HEK293 (cell line): ENCODE measurements at regions not wholly inside any gene's neighbourhood (a gene's known extent, or its start where the extent isn't known, plus 50 kb on each side); places are given as distances from the start of the nearest gene placed in this dataset.

Experiments
- CTCF ChIA-PET: fragments of 350-600 bp; formaldehyde crosslinking; extraction: SDS; loops from one replicate; lab custom pipeline; 2021; ENCODE audit warnings: antibody characterized with exemption; lab: Yijun Ruan, JAX
- POLR2A ChIA-PET: fragments of 300-600 bp; formaldehyde crosslinking; extraction: SDS; loops from one replicate; lab custom pipeline; 2020; ENCODE audit warnings: antibody characterized with exemption, inconsistent platforms; lab: Yijun Ruan, JAX
- H3K27ac ChIP-seq: fragments of 200-500 bp; sonication (Bioruptor generic); 2 replicates; pipeline ENCODE4 v1.5.1; 2014; ENCODE audit warnings: low read depth, low read length, control low read depth, inconsistent platforms; ENCODE audit errors: extremely low read depth
- H3K36me3 ChIP-seq, 2 experiments: fragments of 200-500 bp in 1 of 2; sonication (Bioruptor generic) in 1 of 2; 1 replicate in 1 of 2; 2 replicates in 1 of 2; pipeline ENCODE4 v1.5.1; 2014 to 2017; ENCODE audit warnings: inconsistent platforms in 2 of 2, low read length in 2 of 2; ENCODE audit not compliant: control insufficient read depth in 2 of 2, insufficient read depth in 1 of 2
- H3K4me1 ChIP-seq: fragments of 200-500 bp; sonication (Bioruptor generic); 2 replicates; pipeline ENCODE4 v1.5.1; 2014; ENCODE audit warnings: mild to moderate bottlenecking, low read length, inconsistent platforms; ENCODE audit not compliant: control insufficient read depth, insufficient read depth
- H3K4me3 ChIP-seq: 2 replicates; pipeline ENCODE4 v1.5.1; 2011; ENCODE audit warnings: low read depth, mild to moderate bottlenecking, control low read depth, low read length, moderate library complexity
- H3K9me3 ChIP-seq: fragments of 200-500 bp; sonication (Bioruptor generic); 2 replicates; pipeline ENCODE4 v1.5.1; 2014; ENCODE audit warnings: low read depth, low read length, inconsistent platforms; ENCODE audit not compliant: control insufficient read depth, insufficient read depth
- BCL11B ChIP-seq: fragments of 450-650 bp; formaldehyde crosslinking; IDR thresholded peaks from 2 replicates; pipeline ENCODE4 v1.5.1; 2016; ENCODE audit warnings: low read depth, missing biosample characterization, missing genetic modification characterization
- SCRT1 ChIP-seq: fragments of 450-650 bp; formaldehyde crosslinking; IDR thresholded peaks from 2 replicates; pipeline ENCODE4 v1.5.1; 2016; ENCODE audit warnings: missing biosample characterization, missing genetic modification characterization, borderline replicate concordance
- ZBTB1 ChIP-seq: fragments of 450-650 bp; formaldehyde crosslinking; IDR thresholded peaks from 2 replicates; pipeline ENCODE4 v1.5.1; 2016; ENCODE audit warnings: missing biosample characterization, missing genetic modification characterization
- ZEB2 ChIP-seq: fragments of 450-650 bp; formaldehyde crosslinking; IDR thresholded peaks from 2 replicates; pipeline ENCODE4 v1.5.1; 2016; ENCODE audit warnings: missing biosample characterization, missing genetic modification characterization
- ZFP37 ChIP-seq: fragments of 450-650 bp; formaldehyde crosslinking; IDR thresholded peaks from 2 replicates; pipeline ENCODE4 v1.5.1; 2016; ENCODE audit warnings: missing biosample characterization, missing genetic modification characterization
- ZNF132 ChIP-seq: fragments of 450-650 bp; formaldehyde crosslinking; IDR thresholded peaks from 2 replicates; pipeline ENCODE4 v1.5.1; 2017; ENCODE audit warnings: missing biosample characterization, missing genetic modification characterization, borderline replicate concordance
- ZNF133 ChIP-seq: fragments of 450-650 bp; formaldehyde crosslinking; IDR thresholded peaks from 2 replicates; pipeline ENCODE4 v1.5.1; 2016; ENCODE audit warnings: missing biosample characterization, missing genetic modification characterization
- ZNF157 ChIP-seq: fragments of 450-650 bp; formaldehyde crosslinking; IDR thresholded peaks from 2 replicates; pipeline ENCODE4 v1.5.1; 2016; ENCODE audit warnings: missing biosample characterization, missing genetic modification characterization
- ZNF239 ChIP-seq: fragments of 450-650 bp; formaldehyde crosslinking; IDR thresholded peaks from 2 replicates; pipeline ENCODE4 v1.5.1; 2016; ENCODE audit warnings: missing biosample characterization, missing genetic modification characterization
- ZNF266 ChIP-seq: fragments of 450-650 bp; formaldehyde crosslinking; IDR thresholded peaks from 2 replicates; pipeline ENCODE4 v1.5.1; 2016; ENCODE audit warnings: missing biosample characterization, missing genetic modification characterization, low read depth
- ZNF274 ChIP-seq, 2 experiments: fragments of 200-500 bp in 1 of 2; fragments of 450-650 bp in 1 of 2; sonication (Bioruptor generic) in 1 of 2; formaldehyde crosslinking in 1 of 2; IDR thresholded peaks; 2 replicates each; pipeline versions ENCODE4 v1.5.1 to v1.6.1; 2014 to 2016; ENCODE audit warnings: borderline replicate concordance in 1 of 2, inconsistent platforms in 1 of 2, low read length in 1 of 2, missing biosample characterization in 1 of 2, missing genetic modification characterization in 1 of 2
- ZNF341 ChIP-seq: fragments of 450-650 bp; formaldehyde crosslinking; IDR thresholded peaks from 2 replicates; pipeline ENCODE4; 2016; ENCODE audit warnings: low read depth, missing biosample characterization, missing genetic modification characterization
- ZNF354C ChIP-seq: fragments of 450-650 bp; formaldehyde crosslinking; IDR thresholded peaks from 2 replicates; pipeline ENCODE4 v1.5.1; 2016; ENCODE audit warnings: missing biosample characterization, missing genetic modification characterization, low read depth, borderline replicate concordance
- ZNF549 ChIP-seq: fragments of 450-650 bp; IDR thresholded peaks from 2 replicates; pipeline ENCODE4 v1.5.1; 2018; ENCODE audit warnings: missing biosample characterization, missing genetic modification characterization, mild to moderate bottlenecking, inconsistent platforms, moderate library complexity
- ZNF621 ChIP-seq: fragments of 450-650 bp; formaldehyde crosslinking; IDR thresholded peaks from 2 replicates; pipeline ENCODE4 v1.5.1; 2017; ENCODE audit warnings: missing biosample characterization, missing genetic modification characterization
- ZNF623 ChIP-seq: fragments of 450-650 bp; formaldehyde crosslinking; IDR thresholded peaks from 2 replicates; pipeline ENCODE4 v1.5.1; 2016; ENCODE audit warnings: missing biosample characterization, missing genetic modification characterization
- TF ChIP-seq, protein P1 (sequence below): fragments of 450-650 bp; formaldehyde crosslinking; IDR thresholded peaks from 2 replicates; pipeline ENCODE4 v1.5.1; 2016; ENCODE audit warnings: missing biosample characterization, missing genetic modification characterization
- TF ChIP-seq, protein P2 (sequence below): sonication (generic); formaldehyde crosslinking; IDR thresholded peaks from 2 replicates; pipeline ENCODE4 v1.8.1; 2022; ENCODE audit warnings: mild to moderate bottlenecking, moderate library complexity, missing genetic modification reagents
- TF ChIP-seq, protein P3 (sequence below): fragments of 450-650 bp; formaldehyde crosslinking; IDR thresholded peaks from 2 replicates; pipeline ENCODE4 v1.5.1; 2016; ENCODE audit warnings: missing biosample characterization, missing genetic modification characterization

DNA sequence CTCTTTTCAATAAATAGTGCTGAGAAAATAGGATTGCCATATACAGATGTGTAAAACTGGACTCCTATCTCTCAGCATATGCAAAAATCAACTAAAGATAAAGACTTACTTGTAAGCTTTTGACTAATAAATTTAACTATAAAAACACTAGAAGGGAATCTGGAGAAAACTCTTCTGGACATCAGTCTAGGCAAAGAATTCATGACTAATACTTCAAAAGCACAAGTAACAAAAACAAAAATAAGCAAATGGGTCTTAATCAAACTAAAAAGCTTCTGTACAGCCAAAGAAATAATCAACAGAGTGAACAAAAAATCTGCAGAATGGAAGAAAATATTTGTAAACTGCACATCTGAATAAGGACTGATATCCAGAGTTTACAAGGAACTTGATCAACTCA is 1122.2 kb downstream of the TBL1XR1 start:
- H3K4me3 ChIP-seq: no peak overlapping the region

DNA sequence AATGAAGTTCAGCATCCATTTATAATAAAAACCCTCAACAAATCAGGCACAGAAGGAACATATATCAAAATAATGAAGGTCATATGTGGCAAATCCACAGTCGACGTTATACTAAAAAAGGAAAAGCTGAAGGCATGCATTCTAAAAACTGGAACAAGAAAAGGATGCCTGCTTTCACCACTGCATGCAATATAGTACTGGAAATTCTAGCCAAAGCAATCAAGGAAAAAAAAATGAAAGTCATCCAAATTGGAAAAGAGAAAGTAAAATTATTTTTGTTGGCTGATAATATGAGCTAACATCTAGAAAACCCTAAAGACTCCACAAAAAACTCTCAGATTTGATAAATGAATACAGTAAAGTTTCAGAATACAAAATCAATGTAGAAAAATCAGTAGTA is 1123.2 kb downstream of the TBL1XR1 start:
- no peaks in the 10 kb centered on the region for H3K4me1 ChIP-seq
- no peaks in the 10 kb centered on the region for H3K9me3 ChIP-seq
- CTCF ChIA-PET: no interaction called here
- H3K27ac ChIP-seq: no peak overlapping the region
- H3K4me3 ChIP-seq: no peak overlapping the region
- TF ChIP-seq ZNF621 (tag by site-specific recombination) (no peak), ZEB2 (tag by site-specific recombination) (no peak), ZNF157 (no peak), BCL11B (tag by site-specific recombination) (no peak), SCRT1 (tag by site-specific recombination) (no peak), ZNF239 (tag by site-specific recombination) (no peak), ZNF266 (tag by site-specific recombination) (no peak), ZNF623 (no peak)
- TF ChIP-seq, protein P1, sequence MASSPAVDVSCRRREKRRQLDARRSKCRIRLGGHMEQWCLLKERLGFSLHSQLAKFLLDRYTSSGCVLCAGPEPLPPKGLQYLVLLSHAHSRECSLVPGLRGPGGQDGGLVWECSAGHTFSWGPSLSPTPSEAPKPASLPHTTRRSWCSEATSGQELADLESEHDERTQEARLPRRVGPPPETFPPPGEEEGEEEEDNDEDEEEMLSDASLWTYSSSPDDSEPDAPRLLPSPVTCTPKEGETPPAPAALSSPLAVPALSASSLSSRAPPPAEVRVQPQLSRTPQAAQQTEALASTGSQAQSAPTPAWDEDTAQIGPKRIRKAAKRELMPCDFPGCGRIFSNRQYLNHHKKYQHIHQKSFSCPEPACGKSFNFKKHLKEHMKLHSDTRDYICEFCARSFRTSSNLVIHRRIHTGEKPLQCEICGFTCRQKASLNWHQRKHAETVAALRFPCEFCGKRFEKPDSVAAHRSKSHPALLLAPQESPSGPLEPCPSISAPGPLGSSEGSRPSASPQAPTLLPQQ: no peak
- TF ChIP-seq, all 188 proteins: peak for 0
- H3K36me3 ChIP-seq: no peaks in the 10 kb centered on the region
- POLR2A ChIA-PET: no interaction called here

More for the DNA sequence above, 1122.2 kb downstream of the TBL1XR1 start:
- H3K9me3 ChIP-seq: no peaks in the 10 kb centered on the region
- ChIA-PET CTCF (no interaction called here), POLR2A (no interaction called here)
- H3K4me1 ChIP-seq: no peaks in the 10 kb centered on the region
- no peak overlapping the region for H3K27ac ChIP-seq
- H3K36me3 ChIP-seq: no peaks in the 10 kb centered on the region
- TF ChIP-seq ZNF274 (IDR thresholded peaks at IDR 0.05; ENCODE audit: low read length) (no peak), ZNF274 (tag by site-specific recombination; IDR thresholded peaks at IDR 0.05; ENCODE audit: borderline replicate concordance) (no peak)

DNA sequence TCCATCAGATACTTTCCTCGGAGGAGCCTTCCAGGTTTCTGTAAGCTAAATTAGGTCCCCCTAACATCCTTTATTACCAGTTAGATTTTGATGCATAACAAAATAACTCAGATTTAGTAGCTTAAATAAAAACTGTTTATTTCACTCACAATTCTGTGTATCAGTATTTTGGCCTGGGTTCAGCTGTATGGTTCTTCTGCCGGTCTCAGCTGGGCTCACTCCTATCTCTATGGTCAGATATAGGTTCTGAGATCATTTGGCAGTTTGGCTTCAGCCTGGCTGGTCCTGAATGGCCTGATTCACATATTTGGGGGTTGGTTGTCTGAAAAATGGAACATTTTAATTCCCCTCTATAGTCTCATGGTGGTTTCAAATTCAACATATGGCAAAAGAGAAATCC is 1125.3 kb downstream of the TBL1XR1 start:
- H3K4me3 ChIP-seq: no peak overlapping the region
- H3K27ac ChIP-seq: no peak overlapping the region
- H3K36me3 ChIP-seq: no peaks in the 10 kb centered on the region
- no peaks in the 10 kb centered on the region for H3K4me1 ChIP-seq
- POLR2A ChIA-PET: no interaction called here
- TF ChIP-seq ZEB2 (tag by site-specific recombination) (no peak), ZNF157 (no peak), ZFP37 (tag by site-specific recombination) (no peak), ZNF354C (tag by site-specific recombination) (no peak), ZNF133 (tag by site-specific recombination) (no peak), ZNF132 (no peak), ZBTB1 (no peak), ZNF549 (tag by site-specific recombination) (no peak), ZNF341 (tag by site-specific recombination) (no peak)
- TF ChIP-seq, protein P2, sequence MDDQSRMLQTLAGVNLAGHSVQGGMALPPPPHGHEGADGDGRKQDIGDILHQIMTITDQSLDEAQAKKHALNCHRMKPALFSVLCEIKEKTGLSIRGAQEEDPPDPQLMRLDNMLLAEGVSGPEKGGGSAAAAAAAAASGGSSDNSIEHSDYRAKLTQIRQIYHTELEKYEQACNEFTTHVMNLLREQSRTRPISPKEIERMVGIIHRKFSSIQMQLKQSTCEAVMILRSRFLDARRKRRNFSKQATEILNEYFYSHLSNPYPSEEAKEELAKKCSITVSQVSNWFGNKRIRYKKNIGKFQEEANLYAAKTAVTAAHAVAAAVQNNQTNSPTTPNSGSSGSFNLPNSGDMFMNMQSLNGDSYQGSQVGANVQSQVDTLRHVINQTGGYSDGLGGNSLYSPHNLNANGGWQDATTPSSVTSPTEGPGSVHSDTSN (CRISPR knock-in tag): no peak
- TF ChIP-seq, protein P1: no peak
- TF ChIP-seq, protein P3, sequence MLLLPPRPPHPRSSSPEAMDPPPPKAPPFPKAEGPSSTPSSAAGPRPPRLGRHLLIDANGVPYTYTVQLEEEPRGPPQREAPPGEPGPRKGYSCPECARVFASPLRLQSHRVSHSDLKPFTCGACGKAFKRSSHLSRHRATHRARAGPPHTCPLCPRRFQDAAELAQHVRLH: no peak
- CTCF ChIA-PET: no interaction called here
- H3K9me3 ChIP-seq: no peaks in the 10 kb centered on the region
